Hepatocyte (in vitro differentiated cells): ENCODE measurements at regions not wholly inside any gene's neighbourhood (a gene's known extent, or its start where the extent isn't known, plus 50 kb on each side); places are given as distances from the start of the nearest gene placed in this dataset.

Experiments
- CTCF ChIP-seq: fragments of 200-600 bp; sonication (generic); IDR thresholded peaks from 2 replicates; pipeline ENCODE4 v1.5.1; 2016; ENCODE audit warnings: antibody characterized with exemption, mild to moderate bottlenecking; ENCODE audit not compliant: poor library complexity
- EZH2phosphoT487 ChIP-seq: fragments of 200-600 bp; sonication (generic); IDR thresholded peaks from one replicate; pipeline ENCODE4 v1.6.1; 2018; ENCODE audit warnings: antibody characterized with exemption, mild to moderate bottlenecking, low read depth, moderate library complexity; ENCODE audit not compliant: unreplicated experiment, severe bottlenecking

- TF ChIP-seq CTCF (no peak), EZH2phosphoT487 (no peak)
Measured at GRCh38 chr5:23717486-23717885, 210.1 kb downstream of the PRDM9 start.
